Adipocyte (in vitro differentiated cells): ENCODE measurements at regions not wholly inside any gene's neighbourhood (a gene's known extent, or its start where the extent isn't known, plus 50 kb on each side); places are given as distances from the start of the nearest gene placed in this dataset.

Experiments used
- DNase-seq: peaks from one replicate; pipeline ENCODE4 v3.0.0-alpha.2; 2015; ENCODE audit warnings: low read depth
- H3K27me3 ChIP-seq: replicated peaks from 2 replicates; pipeline ENCODE4 v1.7.0; 2013; ENCODE audit warnings: mild to moderate bottlenecking, low read length, moderate library complexity; ENCODE audit not compliant: control insufficient read depth, insufficient read depth
- H3K36me3 ChIP-seq: 2 replicates; pipeline ENCODE4 v1.7.0; 2013; ENCODE audit warnings: low read length, mild to moderate bottlenecking, moderate library complexity; ENCODE audit not compliant: control insufficient read depth, insufficient read depth, severe bottlenecking
- H3K4me1 ChIP-seq: 2 replicates; pipeline ENCODE4 v1.7.0; 2013; ENCODE audit warnings: mild to moderate bottlenecking, low read length, moderate library complexity; ENCODE audit not compliant: control insufficient read depth, insufficient read depth
- H3K4me3 ChIP-seq: 2 replicates; pipeline ENCODE4 v1.7.0; 2013; ENCODE audit warnings: mild to moderate bottlenecking, low read length, moderate library complexity
- H3K9ac ChIP-seq: 2 replicates; pipeline ENCODE4 v1.7.0; 2013; ENCODE audit warnings: mild to moderate bottlenecking, low read length, moderate library complexity
- H3K9me3 ChIP-seq: 2 replicates; pipeline ENCODE4 v1.7.0; 2013; ENCODE audit warnings: mild to moderate bottlenecking, low read length, moderate library complexity; ENCODE audit not compliant: control insufficient read depth

GRCh38 chr10:53700278-53700677, 927.7 kb upstream of the MBL2 start:
- H3K9me3 ChIP-seq, result no peaks in the 10 kb centered on the region

GRCh38 chr10:53699684-53700083, 927.1 kb upstream of the MBL2 start:
- Histone ChIP-seq H3K27me3 (no peaks in the 10 kb centered on the region), H3K4me1 (no peaks in the 10 kb centered on the region), H3K9ac (no peak overlapping the region), H3K9me3 (no peaks in the 10 kb centered on the region), H3K36me3 (no peaks in the 10 kb centered on the region), H3K4me3 (no peak overlapping the region)
- no peak for DNase-seq

More at GRCh38 chr10:53700278-53700677, 927.7 kb upstream of the MBL2 start:
- Histone ChIP-seq H3K36me3 (no peaks in the 10 kb centered on the region), H3K9ac (no peak overlapping the region), H3K4me1 (no peaks in the 10 kb centered on the region), H3K27me3 (no peaks in the 10 kb centered on the region), H3K4me3 (no peak overlapping the region)
- no peak for DNase-seq

GRCh38 chr10:53699231-53699630, 926.6 kb upstream of the MBL2 start:
- H3K9me3 ChIP-seq, result no peaks in the 10 kb centered on the region
- no peaks in the 10 kb centered on the region for H3K36me3 ChIP-seq
- no peaks in the 10 kb centered on the region for H3K4me1 ChIP-seq
- no peaks in the 10 kb centered on the region for H3K27me3 ChIP-seq
- DNase-seq, result no peak
- no peak overlapping the region for H3K9ac ChIP-seq
- no peak overlapping the region for H3K4me3 ChIP-seq

GRCh38 chr10:53697038-53697437, 924.5 kb upstream of the MBL2 start:
- Histone ChIP-seq H3K9me3 (no peaks in the 10 kb centered on the region), H3K4me3 (no peak overlapping the region), H3K27me3 (no peaks in the 10 kb centered on the region), H3K9ac (no peak overlapping the region), H3K4me1 (no peaks in the 10 kb centered on the region), H3K36me3 (no peaks in the 10 kb centered on the region)
- DNase-seq, result no peak

GRCh38 chr10:53690524-53691240, 918.1 kb upstream of the MBL2 start:
- Histone ChIP-seq H3K4me3 (no peak overlapping the region), H3K4me1 (no peaks in the 10 kb centered on the region), H3K27me3 (no peaks in the 10 kb centered on the region), H3K36me3 (no peaks in the 10 kb centered on the region), H3K9ac (no peak overlapping the region), H3K9me3 (no peaks in the 10 kb centered on the region)
- DNase-seq, result no peak

- H3K9ac ChIP-seq, result no peak overlapping the region
- DNase-seq, result no peak
- no peak overlapping the region for H3K4me3 ChIP-seq
- H3K36me3 ChIP-seq, result no peaks in the 10 kb centered on the region
- no peaks in the 10 kb centered on the region for H3K4me1 ChIP-seq
- no peaks in the 10 kb centered on the region for H3K27me3 ChIP-seq
- H3K9me3 ChIP-seq, result no peaks in the 10 kb centered on the region
Observed at GRCh38 chr10:53687800-53688199, 915.2 kb upstream of the MBL2 start.

GRCh38 chr10:53682885-53683284, 910.3 kb upstream of the MBL2 start:
- Histone ChIP-seq H3K4me1 (no peaks in the 10 kb centered on the region), H3K27me3 (no peaks in the 10 kb centered on the region), H3K9ac (no peak overlapping the region), H3K36me3 (no peaks in the 10 kb centered on the region), H3K4me3 (no peak overlapping the region), H3K9me3 (no peaks in the 10 kb centered on the region)
- DNase-seq, result no peak

GRCh38 chr10:53682458-53682857, 909.9 kb upstream of the MBL2 start:
- Histone ChIP-seq H3K9ac (no peak overlapping the region), H3K36me3 (no peaks in the 10 kb centered on the region), H3K4me3 (no peak overlapping the region), H3K27me3 (no peaks in the 10 kb centered on the region), H3K4me1 (no peaks in the 10 kb centered on the region), H3K9me3 (no peaks in the 10 kb centered on the region)
- no peak for DNase-seq

- H3K9me3 ChIP-seq, result no peaks in the 10 kb centered on the region
- no peak for DNase-seq
- no peaks in the 10 kb centered on the region for H3K36me3 ChIP-seq
- no peak overlapping the region for H3K9ac ChIP-seq
- no peaks in the 10 kb centered on the region for H3K27me3 ChIP-seq
- H3K4me3 ChIP-seq, result no peak overlapping the region
- no peaks in the 10 kb centered on the region for H3K4me1 ChIP-seq
Observed at GRCh38 chr10:53679666-53680065, 907.1 kb upstream of the MBL2 start.

- no peaks in the 10 kb centered on the region for H3K4me1 ChIP-seq
- peaks cover 6% of the 10 kb centered on the region for H3K9me3 ChIP-seq
Observed at GRCh38 chr10:53675177-53675576, 902.6 kb upstream of the MBL2 start.

GRCh38 chr10:53667063-53667462, 894.5 kb upstream of the MBL2 start:
- Histone ChIP-seq H3K27me3 (no peaks in the 10 kb centered on the region), H3K4me1 (peaks cover 3% of the 10 kb centered on the region), H3K9me3 (peaks cover 15% of the 10 kb centered on the region), H3K4me3 (no peak overlapping the region), H3K9ac (no peak overlapping the region), H3K36me3 (no peaks in the 10 kb centered on the region)
- no peak for DNase-seq

More at GRCh38 chr10:53675177-53675576, 902.6 kb upstream of the MBL2 start:
- H3K27me3 ChIP-seq, result no peaks in the 10 kb centered on the region
- no peak overlapping the region for H3K9ac ChIP-seq
- H3K36me3 ChIP-seq, result no peaks in the 10 kb centered on the region
- no peak for DNase-seq
- H3K4me3 ChIP-seq, result no peak overlapping the region
